WI38 (cell line): ENCODE measurements at regions not wholly inside any gene's neighbourhood (a gene's known extent, or its start where the extent isn't known, plus 50 kb on each side); places are given as distances from the start of the nearest gene placed in this dataset.

Source experiments
- H3K4me3 ChIP-seq: 2 replicates; pipeline ENCODE4 v1.5.1; 2011; ENCODE audit warnings: low read depth, mild to moderate bottlenecking, control low read depth, low read length
- CTCF ChIP-seq: IDR thresholded peaks from 2 replicates; pipeline ENCODE4 v1.5.1; 2012; ENCODE audit warnings: low read depth, mild to moderate bottlenecking, control low read depth, low read length

DNA sequence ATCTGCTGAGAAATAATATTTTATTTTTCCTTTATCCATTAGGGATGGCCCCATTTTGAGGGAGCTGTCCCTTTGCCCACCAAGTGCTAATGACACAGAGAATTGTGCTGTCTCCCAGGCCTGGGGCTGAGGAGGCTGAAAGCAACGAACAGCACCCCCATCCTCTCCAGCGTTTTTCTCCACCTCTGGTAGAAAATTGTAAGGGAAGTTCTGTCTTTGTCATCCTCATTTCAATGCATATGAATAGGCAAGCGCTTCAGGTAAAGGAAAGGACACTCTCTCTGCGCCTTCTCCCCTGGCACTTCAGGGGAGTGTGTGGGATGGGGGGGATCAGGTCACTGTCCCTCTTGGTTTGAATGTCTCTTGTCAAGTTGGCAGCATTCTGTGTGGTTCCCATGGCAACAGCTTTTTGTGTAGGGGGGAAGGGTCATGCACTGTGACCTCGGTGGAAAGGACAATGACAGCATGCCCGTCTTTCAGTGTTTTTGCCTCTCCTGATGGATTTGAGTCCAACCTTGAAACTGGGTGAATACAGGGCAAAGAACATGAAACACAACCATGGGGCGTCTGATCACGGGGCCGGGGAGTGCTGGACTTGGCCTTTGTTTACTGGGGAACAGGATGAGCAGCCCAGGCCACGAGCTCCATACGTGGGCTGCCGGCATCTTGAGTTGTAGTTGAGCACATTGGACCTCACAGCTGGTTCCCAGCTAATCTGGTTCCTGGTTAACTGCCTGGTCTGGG, 230.2 kb downstream of the VRK1 start:
- H3K4me3 ChIP-seq, result no peak overlapping the region
- TF ChIP-seq CTCF, result no peak

- no peak overlapping the region for H3K4me3 ChIP-seq
- no peak for TF ChIP-seq CTCF
Measured at GRCh38 chr14:97028382-97028781, 231.2 kb downstream of the VRK1 start.

GRCh38 chr14:97029800-97030199, 232.6 kb downstream of the VRK1 start:
- no peak for TF ChIP-seq CTCF
- H3K4me3 ChIP-seq, result no peak overlapping the region

DNA sequence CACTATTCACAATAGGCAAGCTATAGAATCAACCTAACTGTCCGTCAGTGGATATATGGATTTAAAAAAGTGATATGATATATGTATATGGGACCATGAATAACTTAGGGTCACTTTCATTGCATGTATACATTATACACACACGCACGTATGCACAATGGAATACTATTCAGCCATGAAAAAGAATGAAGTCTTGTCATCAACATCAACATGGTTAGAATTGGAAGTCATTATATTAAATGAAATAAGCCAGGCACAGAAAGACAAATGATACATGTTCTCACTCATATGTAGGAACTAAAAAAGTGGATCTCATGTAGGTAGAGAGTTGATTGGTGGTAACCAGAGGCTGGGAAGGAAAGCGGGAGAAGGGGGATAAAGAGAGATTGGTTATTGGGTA, 234.3 kb downstream of the VRK1 start:
- TF ChIP-seq CTCF, result no peak
- H3K4me3 ChIP-seq, result no peak overlapping the region

GRCh38 chr14:97033556-97034081, 236.4 kb downstream of the VRK1 start:
- TF ChIP-seq CTCF, result no peak
- no peak overlapping the region for H3K4me3 ChIP-seq

- no peak for TF ChIP-seq CTCF
Measured at GRCh38 chr14:97036086-97036852, 239.1 kb downstream of the VRK1 start.

More at GRCh38 chr14:97036086-97036852, 239.1 kb downstream of the VRK1 start:
- H3K4me3 ChIP-seq, result no peak overlapping the region
